HG03469 (cell line): ENCODE measurements at regions not wholly inside any gene's neighbourhood (a gene's known extent, or its start where the extent isn't known, plus 50 kb on each side); places are given as distances from the start of the nearest gene placed in this dataset.

Experiments used
- ATAC-seq: cut with Tn5 transposase; IDR thresholded peaks from one replicate; pipeline ENCODE4 v1.9.1; 2021; ENCODE audit warnings: mild to moderate bottlenecking, moderate library complexity, moderate number of reproducible peaks; ENCODE audit not compliant: unreplicated experiment

- ATAC-seq, result no peak
Measured at GRCh38 chr13:39159393-39159792, 121.1 kb downstream of the NHLRC3 start.

DNA sequence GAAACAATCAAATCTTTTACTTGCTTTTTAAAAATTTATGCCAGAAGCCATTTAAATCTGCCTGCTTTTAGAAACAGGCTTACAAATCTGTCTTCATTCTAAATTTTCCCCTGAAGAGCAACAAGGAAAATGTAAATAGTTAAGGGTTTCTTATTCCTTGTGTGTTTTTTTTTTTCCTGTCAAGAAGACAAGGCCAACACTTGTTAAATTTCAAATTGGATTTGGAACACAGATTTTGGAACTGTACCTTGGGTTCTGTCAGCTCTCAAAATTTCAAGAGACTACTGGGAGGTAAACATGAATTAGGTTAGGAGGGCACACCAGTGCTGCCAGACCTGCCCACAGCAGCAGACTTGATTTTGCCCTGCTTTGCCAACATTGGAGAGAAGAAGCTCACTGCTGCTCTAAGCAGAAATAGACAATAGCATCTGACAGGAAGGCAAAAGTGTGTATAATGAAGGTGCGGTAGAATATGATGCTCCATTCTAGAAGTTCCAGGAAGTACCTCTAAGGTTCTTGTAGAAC lies 121.7 kb downstream of the NHLRC3 start:
- no peak for ATAC-seq

DNA sequence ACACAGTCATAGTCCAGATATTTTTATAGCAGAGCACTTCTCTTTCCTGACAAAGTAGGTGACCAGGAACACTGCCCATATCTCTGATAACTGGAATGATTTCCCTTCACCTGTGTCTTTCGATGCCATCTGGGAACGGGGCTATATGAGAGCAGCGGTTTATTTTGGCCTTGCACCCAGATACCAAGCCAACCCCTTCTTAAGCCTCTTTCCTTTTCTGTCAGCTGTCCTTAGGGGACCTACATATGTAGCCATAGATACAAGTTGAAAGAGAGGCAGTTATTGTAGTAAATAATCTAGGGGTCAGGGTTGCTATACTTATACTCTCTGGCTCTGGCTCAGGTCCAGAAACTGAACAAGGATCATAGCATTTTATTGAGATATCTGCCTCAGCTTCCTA lies 128.8 kb downstream of the NHLRC3 start:
- no peak for ATAC-seq

DNA sequence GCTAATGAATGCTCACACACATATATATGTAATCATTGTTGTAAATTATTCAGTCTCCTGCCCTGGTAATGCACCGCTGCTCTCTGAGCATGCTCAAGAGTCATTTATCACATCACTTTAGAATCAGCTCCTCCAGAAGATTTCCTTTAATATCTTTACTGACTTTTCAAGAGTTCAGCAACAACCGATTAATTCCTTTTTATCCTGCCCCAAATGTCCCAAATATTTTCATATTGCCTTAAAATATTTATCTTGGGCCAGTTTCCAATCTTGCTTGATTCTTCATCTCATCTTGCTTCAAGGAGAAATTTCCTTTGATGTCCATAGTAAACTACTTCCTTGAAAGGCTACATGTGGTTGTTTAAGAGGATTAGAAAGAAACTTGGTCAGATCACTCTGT lies 132.5 kb downstream of the NHLRC3 start:
- ATAC-seq, result no peak

DNA sequence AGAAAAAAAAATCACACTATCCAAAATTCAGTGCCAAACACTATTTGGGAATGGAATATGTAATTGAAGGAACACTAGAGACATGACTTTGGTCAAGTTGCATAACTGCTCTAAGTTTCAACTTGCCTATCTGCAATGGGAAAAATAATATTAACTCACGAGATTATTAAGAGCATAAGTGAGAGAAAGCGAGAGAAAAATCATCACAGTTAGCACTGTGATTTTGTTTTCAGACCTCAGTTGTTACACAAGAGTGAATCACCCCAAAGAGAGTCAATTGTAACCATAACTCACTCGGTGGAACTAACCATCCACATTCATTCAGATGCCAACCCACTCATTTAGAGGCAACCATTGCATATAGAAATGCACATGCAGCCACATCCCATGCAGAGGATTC lies 147.1 kb downstream of the NHLRC3 start:
- ATAC-seq, result no peak

DNA sequence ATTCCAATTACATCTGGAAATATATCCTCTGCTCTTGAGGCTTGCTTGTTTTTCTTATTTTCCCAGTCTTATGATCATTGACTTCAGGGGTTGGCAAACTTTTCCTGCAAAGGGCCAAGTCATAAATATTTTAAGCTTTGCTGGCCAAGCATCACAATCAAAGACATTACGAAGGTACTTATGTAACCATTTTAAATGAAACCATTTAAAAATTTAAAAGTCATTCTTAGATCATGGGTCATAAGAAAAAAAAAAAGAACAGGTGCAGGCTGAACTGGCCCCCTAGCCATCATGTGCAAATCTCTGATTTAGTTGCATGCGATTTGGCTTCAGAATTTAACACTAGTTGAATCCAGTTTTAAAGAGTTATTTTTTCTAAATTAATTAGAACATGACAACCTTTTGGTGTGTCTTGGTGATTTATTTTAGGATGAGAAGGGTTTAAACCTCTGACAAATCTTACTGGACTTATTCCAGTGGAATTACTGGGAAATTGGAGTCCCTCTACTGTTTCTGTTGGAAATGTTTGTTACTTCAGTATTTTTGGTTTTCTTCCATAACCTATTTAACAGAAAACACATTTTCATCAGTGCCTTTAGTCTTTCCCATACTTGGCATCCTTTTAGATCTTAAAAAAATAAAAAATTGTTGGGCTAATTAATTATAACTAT lies 148.1 kb downstream of the NHLRC3 start:
- no peak for ATAC-seq

GRCh38 chr13:39189778-39190177 lies 151.5 kb downstream of the NHLRC3 start:
- ATAC-seq, result no peak

- ATAC-seq, result peak; percentile 76
Measured at GRCh38 chr13:39196965-39197646, 158.8 kb downstream of the NHLRC3 start.

DNA sequence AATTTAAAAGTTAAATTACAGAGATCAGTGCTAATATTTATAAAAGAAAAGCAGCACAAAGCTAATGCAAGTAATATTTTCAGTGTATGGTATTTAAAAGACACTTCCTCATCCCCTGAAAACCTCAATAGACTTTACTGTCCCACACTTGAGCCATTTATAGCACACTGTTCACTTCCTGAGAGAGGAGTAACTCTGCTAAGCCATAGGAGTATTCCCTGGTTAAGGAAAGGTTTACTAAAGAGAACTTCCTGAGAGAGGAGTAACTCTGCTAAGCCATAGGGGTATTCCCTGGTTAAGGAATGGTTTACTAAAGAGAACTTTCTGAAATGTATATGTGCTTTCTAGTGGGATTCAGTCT lies 159.4 kb downstream of the NHLRC3 start:
- ATAC-seq, result peak; percentile 11

GRCh38 chr13:39200249-39200910 lies 162.1 kb downstream of the NHLRC3 start:
- ATAC-seq, result no peak

GRCh38 chr13:39201180-39201579 lies 162.9 kb downstream of the NHLRC3 start:
- ATAC-seq, result no peak

GRCh38 chr13:39202746-39203145 lies 164.5 kb downstream of the NHLRC3 start:
- no peak for ATAC-seq

DNA sequence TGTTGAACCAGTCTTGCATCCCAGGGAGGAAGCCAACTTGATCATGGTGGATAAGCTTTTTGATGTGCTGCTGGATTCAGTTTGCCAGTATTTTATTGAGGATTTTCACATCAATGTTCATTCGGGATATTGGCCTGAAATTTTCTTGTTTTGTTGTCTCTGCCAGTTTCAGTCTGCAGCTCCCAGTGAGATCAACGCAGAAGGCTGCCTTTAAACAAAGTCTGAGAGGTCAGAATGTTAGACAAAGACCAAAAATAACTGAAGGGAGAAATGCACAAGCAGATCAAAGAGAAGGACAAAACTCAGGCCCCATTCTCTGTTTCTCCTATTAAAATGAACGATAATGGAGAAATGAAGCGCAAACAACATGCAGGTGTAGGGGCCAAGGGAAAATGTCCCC lies 170.4 kb downstream of the NHLRC3 start:
- no peak for ATAC-seq

DNA sequence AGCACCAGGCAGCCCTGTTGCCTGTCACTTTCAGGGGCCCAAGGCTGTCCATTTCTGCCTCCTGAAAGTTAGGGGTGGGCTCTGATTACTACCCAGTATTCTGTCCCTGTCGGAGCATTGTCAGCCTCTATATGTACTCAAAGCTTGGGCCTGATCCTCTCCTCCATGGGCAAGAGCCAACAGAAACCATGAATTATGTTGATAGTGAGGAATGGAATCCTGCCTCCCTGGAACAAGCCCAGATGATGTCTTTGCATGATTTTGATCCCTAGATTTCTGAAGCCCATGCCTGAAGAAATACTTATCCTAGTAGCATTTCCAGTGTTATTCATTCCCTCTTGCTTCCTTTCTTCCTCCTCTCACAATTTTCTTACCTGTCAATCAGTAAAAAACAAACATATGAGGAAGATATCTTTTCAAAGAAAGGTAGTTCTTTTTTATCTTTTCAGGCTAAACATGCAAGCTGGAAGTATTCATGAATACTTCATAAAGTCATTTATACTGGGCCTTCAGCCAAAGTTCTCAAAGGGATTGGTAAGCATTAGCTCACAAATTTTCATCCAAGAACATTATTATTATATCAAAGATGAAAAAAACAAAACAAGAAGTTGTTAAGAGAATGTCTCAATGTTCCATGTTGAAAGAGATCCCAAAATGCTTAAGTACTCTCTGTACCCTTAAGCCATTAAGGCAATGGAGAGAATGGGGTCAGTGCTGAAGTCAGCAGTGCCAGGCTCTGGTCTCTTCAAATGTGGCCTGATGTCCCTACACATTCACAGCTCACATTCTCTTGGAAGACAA lies 171.7 kb downstream of the NHLRC3 start:
- ATAC-seq, result no peak

- no peak for ATAC-seq
Measured at GRCh38 chr13:39210961-39211534, 172.8 kb downstream of the NHLRC3 start.

DNA sequence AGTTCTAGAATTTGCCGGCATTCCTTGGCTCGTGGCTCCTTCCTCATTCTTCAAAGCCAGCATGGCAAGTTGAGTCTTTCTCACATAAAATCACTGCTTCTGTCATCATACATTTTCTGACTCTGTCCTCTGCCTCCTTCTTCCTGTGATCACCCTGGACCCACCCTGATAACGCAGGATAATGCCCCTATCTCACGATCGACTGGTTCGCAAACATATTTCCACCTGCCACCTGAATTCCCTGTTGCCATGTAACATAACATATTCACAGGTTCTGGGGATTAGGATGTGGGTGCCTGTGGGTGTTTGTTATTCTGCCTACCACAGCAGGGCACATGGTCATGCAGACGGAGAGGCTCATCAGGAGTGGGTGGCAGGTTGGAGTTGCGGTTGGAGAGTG lies 177.7 kb downstream of the NHLRC3 start:
- no peak for ATAC-seq

DNA sequence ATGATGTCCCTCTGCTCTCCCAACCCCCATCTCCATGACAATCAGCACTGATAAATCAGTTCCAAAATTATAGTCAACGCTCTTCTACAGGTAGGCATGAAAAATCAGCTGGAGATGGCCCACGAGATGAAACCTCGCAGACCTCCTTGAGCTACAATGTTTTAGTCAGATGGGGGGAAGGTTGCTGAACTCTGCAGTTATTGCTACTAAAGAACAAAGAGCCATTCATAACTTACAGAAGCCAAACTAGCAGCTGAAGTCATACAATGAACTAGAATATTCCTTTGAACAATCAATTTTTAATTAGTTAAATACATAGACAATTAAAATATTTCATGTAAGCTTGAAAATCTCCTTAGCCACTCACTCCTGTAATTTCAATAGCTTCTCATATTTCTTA lies 179.2 kb downstream of the NHLRC3 start:
- ATAC-seq, result no peak

- ATAC-seq, result no peak
Measured at GRCh38 chr13:39224671-39225240, 186.5 kb downstream of the NHLRC3 start.

DNA sequence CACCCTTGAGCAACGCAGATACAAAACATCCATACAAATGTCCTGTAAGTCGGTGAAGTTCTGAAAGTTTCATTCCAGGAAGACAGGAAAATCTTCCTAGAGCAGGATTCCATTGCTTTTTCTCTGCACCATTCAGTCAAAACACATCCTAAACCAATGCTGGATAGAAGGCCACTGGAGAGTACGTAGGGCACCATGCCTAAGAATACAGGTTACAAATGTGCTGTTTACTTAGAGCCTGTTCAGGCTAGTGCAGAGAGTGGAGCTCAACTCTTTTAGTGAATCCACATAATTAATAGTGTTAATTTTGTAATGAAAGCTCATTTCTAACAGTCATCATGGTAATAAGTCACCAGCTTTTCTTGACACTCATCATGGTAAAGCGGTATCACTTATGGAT lies 187.6 kb downstream of the NHLRC3 start:
- ATAC-seq, result no peak

GRCh38 chr13:39226359-39226758 lies 188.1 kb downstream of the NHLRC3 start:
- ATAC-seq, result no peak
